ENCODE measurements at regions not wholly inside any gene's neighbourhood (a gene's known extent, or its start where the extent isn't known, plus 50 kb on each side); places are given as distances from the start of the nearest gene placed in this dataset.

DNA sequence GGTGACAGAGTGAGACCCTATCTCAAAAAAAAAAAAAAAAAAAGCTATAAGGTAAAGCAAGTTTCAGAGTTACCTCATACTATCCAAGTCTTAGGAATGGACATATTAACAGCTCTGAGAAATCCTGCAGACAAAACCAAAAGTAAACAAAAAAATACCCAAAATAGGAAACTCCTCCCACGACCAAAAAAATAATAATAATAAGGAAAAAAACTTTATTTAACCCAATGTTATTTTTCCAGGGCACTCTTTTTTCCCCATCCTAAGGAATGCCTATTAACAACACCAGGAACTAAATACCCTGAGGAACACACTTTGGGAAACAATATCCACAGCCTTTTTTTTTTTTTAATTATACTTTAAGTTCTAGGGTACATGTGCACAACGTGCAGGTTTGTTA, 135.5 kb upstream of the CCND2 start (continued):
- TF ChIP-seq REST (IDR thresholded peaks at IDR 0.05; ENCODE audit: unreplicated experiment) (no peak), JUNB (IDR thresholded peaks at IDR 0.05; ENCODE audit: unreplicated experiment) (no peak), ZNF114 (CRISPR knock-in tag; IDR thresholded peaks at IDR 0.05) (no peak)

DNA sequence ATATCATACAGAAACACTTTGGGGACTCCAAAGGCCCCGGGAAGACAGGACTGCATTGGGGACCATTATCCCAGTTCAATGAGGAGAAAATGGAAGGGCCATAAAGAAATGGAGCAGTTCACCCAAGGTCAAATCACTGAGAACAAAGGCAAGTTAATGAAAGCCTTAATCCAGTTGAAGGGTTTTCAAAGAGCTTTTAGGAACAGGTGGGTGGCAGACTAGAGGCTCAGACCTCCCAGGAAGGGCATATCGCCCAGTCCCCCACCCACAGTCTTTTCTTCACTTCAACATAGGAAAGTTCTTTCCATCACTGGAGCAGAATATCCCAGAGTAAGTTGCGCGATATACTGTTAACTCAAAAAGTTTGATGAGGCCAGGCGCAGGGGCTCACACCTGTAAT, 136.1 kb upstream of the CCND2 start:
- H3K4me1 Mint-ChIP-seq = peaks cover 69% of the 10 kb centered on the region
- H3K36me3 ChIP-seq (ENCODE audit: insufficient read depth) = no peaks in the 10 kb centered on the region
- no peak overlapping the region for H3K27ac Mint-ChIP-seq
- peaks cover 7% of the 10 kb centered on the region; the same call in 1 of the 2 replicates for H3F3A ChIP-seq (replicated peaks; ENCODE audit: low read depth)
- no peaks in the 10 kb centered on the region for H3K9me2 ChIP-seq (ENCODE audit: insufficient read depth)
- H3K27me3 Mint-ChIP-seq (ENCODE audit: insufficient read depth, low read depth, poor library complexity) = peaks cover 13% of the 10 kb centered on the region
- H3K79me2 ChIP-seq (replicated peaks; ENCODE audit: insufficient read depth) = no peaks in the 10 kb centered on the region
- H3K4me1 ChIP-seq (ENCODE audit: insufficient read depth) = peaks cover 36% of the 10 kb centered on the region
- no peak overlapping the region for H3K4me3 ChIP-seq
- H3K27ac ChIP-seq (ENCODE audit: low read depth) = no peak overlapping the region
- ATAC-seq (no peak), DNase-seq (ENCODE audit: low spot score) (no peak)
- H3K36me3 Mint-ChIP-seq (ENCODE audit: low read depth) = no peaks in the 10 kb centered on the region
- 0 out of 2 replicates have a peak overlapping the region, but pooled peaks have one; percentile 24 for H3K4me2 ChIP-seq
- no peaks in the 10 kb centered on the region for H4K20me1 ChIP-seq (replicated peaks; ENCODE audit: insufficient read depth)
- H2AFZ ChIP-seq = no peak overlapping the region
- peaks cover 3% of the 10 kb centered on the region; the same call in 1 of the 3 replicates for H3K9me3 Mint-ChIP-seq
- H3K4me3 Mint-ChIP-seq = no peak overlapping the region
- H3K27me3 ChIP-seq (ENCODE audit: insufficient read depth) = no peaks in the 10 kb centered on the region
- TF ChIP-seq ZNF114 (CRISPR knock-in tag; IDR thresholded peaks at IDR 0.05) = no peak
- TF ChIP-seq, protein P1, sequence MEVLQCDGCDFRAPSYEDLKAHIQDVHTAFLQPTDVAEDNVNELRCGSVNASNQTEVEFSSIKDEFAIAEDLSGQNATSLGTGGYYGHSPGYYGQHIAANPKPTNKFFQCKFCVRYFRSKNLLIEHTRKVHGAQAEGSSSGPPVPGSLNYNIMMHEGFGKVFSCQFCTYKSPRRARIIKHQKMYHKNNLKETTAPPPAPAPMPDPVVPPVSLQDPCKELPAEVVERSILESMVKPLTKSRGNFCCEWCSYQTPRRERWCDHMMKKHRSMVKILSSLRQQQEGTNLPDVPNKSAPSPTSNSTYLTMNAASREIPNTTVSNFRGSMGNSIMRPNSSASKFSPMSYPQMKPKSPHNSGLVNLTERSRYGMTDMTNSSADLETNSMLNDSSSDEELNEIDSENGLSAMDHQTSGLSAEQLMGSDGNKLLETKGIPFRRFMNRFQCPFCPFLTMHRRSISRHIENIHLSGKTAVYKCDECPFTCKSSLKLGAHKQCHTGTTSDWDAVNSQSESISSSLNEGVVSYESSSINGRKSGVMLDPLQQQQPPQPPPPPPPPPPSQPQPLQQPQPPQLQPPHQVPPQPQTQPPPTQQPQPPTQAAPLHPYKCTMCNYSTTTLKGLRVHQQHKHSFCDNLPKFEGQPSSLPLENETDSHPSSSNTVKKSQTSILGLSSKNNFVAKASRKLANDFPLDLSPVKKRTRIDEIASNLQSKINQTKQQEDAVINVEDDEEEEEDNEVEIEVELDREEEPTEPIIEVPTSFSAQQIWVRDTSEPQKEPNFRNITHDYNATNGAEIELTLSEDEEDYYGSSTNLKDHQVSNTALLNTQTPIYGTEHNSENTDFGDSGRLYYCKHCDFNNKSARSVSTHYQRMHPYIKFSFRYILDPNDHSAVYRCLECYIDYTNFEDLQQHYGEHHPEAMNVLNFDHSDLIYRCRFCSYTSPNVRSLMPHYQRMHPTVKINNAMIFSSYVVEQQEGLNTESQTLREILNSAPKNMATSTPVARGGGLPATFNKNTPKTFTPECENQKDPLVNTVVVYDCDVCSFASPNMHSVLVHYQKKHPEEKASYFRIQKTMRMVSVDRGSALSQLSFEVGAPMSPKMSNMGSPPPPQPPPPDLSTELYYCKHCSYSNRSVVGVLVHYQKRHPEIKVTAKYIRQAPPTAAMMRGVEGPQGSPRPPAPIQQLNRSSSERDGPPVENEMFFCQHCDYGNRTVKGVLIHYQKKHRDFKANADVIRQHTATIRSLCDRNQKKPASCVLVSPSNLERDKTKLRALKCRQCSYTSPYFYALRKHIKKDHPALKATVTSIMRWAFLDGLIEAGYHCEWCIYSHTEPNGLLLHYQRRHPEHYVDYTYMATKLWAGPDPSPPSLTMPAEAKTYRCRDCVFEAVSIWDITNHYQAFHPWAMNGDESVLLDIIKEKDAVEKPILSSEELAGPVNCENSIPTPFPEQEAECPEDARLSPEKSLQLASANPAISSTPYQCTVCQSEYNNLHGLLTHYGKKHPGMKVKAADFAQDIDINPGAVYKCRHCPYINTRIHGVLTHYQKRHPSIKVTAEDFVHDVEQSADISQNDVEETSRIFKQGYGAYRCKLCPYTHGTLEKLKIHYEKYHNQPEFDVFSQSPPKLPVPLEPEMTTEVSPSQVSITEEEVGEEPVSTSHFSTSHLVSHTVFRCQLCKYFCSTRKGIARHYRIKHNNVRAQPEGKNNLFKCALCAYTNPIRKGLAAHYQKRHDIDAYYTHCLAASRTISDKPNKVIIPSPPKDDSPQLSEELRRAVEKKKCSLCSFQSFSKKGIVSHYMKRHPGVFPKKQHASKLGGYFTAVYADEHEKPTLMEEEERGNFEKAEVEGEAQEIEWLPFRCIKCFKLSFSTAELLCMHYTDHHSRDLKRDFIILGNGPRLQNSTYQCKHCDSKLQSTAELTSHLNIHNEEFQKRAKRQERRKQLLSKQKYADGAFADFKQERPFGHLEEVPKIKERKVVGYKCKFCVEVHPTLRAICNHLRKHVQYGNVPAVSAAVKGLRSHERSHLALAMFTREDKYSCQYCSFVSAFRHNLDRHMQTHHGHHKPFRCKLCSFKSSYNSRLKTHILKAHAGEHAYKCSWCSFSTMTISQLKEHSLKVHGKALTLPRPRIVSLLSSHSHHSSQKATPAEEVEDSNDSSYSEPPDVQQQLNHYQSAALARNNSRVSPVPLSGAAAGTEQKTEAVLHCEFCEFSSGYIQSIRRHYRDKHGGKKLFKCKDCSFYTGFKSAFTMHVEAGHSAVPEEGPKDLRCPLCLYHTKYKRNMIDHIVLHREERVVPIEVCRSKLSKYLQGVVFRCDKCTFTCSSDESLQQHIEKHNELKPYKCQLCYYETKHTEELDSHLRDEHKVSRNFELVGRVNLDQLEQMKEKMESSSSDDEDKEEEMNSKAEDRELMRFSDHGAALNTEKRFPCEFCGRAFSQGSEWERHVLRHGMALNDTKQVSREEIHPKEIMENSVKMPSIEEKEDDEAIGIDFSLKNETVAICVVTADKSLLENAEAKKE (CRISPR knock-in tag; IDR thresholded peaks at IDR 0.05) = no peak
- TF ChIP-seq EZH2phosphoT487 (IDR thresholded peaks at IDR 0.05; ENCODE audit: unreplicated experiment) = no peak
- TF ChIP-seq STAT1 (IDR thresholded peaks at IDR 0.05; ENCODE audit: unreplicated experiment) = no peak
- no peak for TF ChIP-seq REST (IDR thresholded peaks at IDR 0.05; ENCODE audit: unreplicated experiment)
- no peak for TF ChIP-seq NANOG (IDR thresholded peaks at IDR 0.05; ENCODE audit: borderline replicate concordance)
- TF ChIP-seq ETS1 (IDR thresholded peaks at IDR 0.05) = no peak
- TF ChIP-seq JUNB (IDR thresholded peaks at IDR 0.05; ENCODE audit: unreplicated experiment) = no peak

Measured in GM23338 (cell line).